HL-60 (cell line): ENCODE measurements at regions not wholly inside any gene's neighbourhood (a gene's known extent, or its start where the extent isn't known, plus 50 kb on each side); places are given as distances from the start of the nearest gene placed in this dataset.

Source experiments
- DNase-seq, 2 experiments: peaks; one replicate each; pipeline ENCODE4 v3.0.0-alpha.2; 2010 to 2020; ENCODE audit warnings: low read depth in 1 of 2, low spot score in 1 of 2
- H3K27ac ChIP-seq: fragments of 250-450 bp; sonication (Bioruptor Pico); replicated peaks from 2 replicates; pipeline ENCODE4 v1.5.1; 2020; ENCODE audit warnings: mild to moderate bottlenecking, moderate library complexity
- H3K27me3 ChIP-seq: fragments of 250-450 bp; sonication (Bioruptor Pico); 2 replicates; pipeline ENCODE4 v1.5.1; 2021; ENCODE audit warnings: mild to moderate bottlenecking, moderate library complexity; ENCODE audit not compliant: insufficient read depth, poor library complexity, severe bottlenecking
- H3K4me3 ChIP-seq: replicated peaks from 2 replicates; pipeline ENCODE4 v1.5.1; 2011; ENCODE audit warnings: mild to moderate bottlenecking, control low read depth, low read length; ENCODE audit not compliant: insufficient read depth
- CTCF ChIP-seq: IDR thresholded peaks from one replicate; pipeline ENCODE4 v1.5.1; 2011; ENCODE audit warnings: low read length, control low read depth, inconsistent platforms; ENCODE audit not compliant: insufficient read depth
- GABPA ChIP-seq: IDR thresholded peaks from 2 replicates; pipeline ENCODE4 v1.6.1; 2012; ENCODE audit warnings: low read depth
- POLR2AphosphoS5 ChIP-seq: IDR thresholded peaks from 2 replicates; pipeline ENCODE4 v1.6.1; 2012; ENCODE audit warnings: low read depth
- REST ChIP-seq: IDR thresholded peaks from 2 replicates; pipeline ENCODE4 v1.6.1; 2012; ENCODE audit warnings: low read depth; ENCODE audit not compliant: insufficient replicate concordance
- SPI1 ChIP-seq: IDR thresholded peaks from 2 replicates; pipeline ENCODE4 v1.6.1; 2012; ENCODE audit warnings: low read depth, mild to moderate bottlenecking, borderline replicate concordance

- H3K27me3 ChIP-seq: no peaks in the 10 kb centered on the region
- TF ChIP-seq REST (no peak), SPI1 (no peak), CTCF (no peak), POLR2AphosphoS5 (no peak), GABPA (no peak)
- no peak overlapping the region for H3K4me3 ChIP-seq
- no peak for DNase-seq
- no peak overlapping the region for H3K27ac ChIP-seq
These were observed 371.4 kb upstream of the TMTC1 start for GRCh38 chr12:30155001-30155730.

- Histone ChIP-seq H3K27ac (no peak overlapping the region), H3K27me3 (no peaks in the 10 kb centered on the region), H3K4me3 (no peak overlapping the region)
- no peak for TF ChIP-seq SPI1
- no peak for TF ChIP-seq POLR2AphosphoS5
- TF ChIP-seq REST: no peak
- no peak for TF ChIP-seq CTCF
- no peak for TF ChIP-seq GABPA
- no peak for DNase-seq
These were observed 370.2 kb upstream of the TMTC1 start for GRCh38 chr12:30153981-30154380.

- no peak for DNase-seq
These were observed 369.0 kb upstream of the TMTC1 start for GRCh38 chr12:30152705-30153104.

More at GRCh38 chr12:30152705-30153104, 369.0 kb upstream of the TMTC1 start:
- TF ChIP-seq REST (no peak), CTCF (no peak)
- Histone ChIP-seq H3K27ac (no peak overlapping the region), H3K4me3 (no peak overlapping the region), H3K27me3 (no peaks in the 10 kb centered on the region)
